HepG2 (cell line): ENCODE measurements at regions not wholly inside any gene's neighbourhood (a gene's known extent, or its start where the extent isn't known, plus 50 kb on each side); places are given as distances from the start of the nearest gene placed in this dataset.

Source experiments
- BRD4 ChIP-seq: sonication (generic); formaldehyde crosslinking; IDR thresholded peaks from 2 replicates; pipeline ENCODE4 v1.4.0; 2020; ENCODE audit warnings: missing genetic modification reagents
- NFE2 ChIP-seq: sonication (generic); formaldehyde crosslinking; IDR thresholded peaks from 2 replicates; pipeline ENCODE4 v1.4.0; 2020; ENCODE audit warnings: missing genetic modification reagents
- NFIC ChIP-seq: IDR thresholded peaks from 2 replicates; pipeline ENCODE4 v1.6.1; 2012; ENCODE audit warnings: mild to moderate bottlenecking, low read length, inconsistent platforms
- ZNF777 ChIP-seq: sonication (generic); formaldehyde crosslinking; IDR thresholded peaks from 2 replicates; pipeline ENCODE4 v1.4.0; 2020; ENCODE audit warnings: missing genetic modification reagents
- TF ChIP-seq, protein P1 (sequence below): sonication (generic); formaldehyde crosslinking; IDR thresholded peaks from 2 replicates; pipeline ENCODE4 v1.5.0; 2020; ENCODE audit warnings: mild to moderate bottlenecking, missing genetic modification reagents, borderline replicate concordance
- TF ChIP-seq, protein P2 (sequence below): IDR thresholded peaks from 2 replicates; pipeline ENCODE4 v1.6.1; 2012; ENCODE audit warnings: low read length, improper control_type of control experiment
- TF ChIP-seq, protein P3 (sequence below): sonication (generic); formaldehyde crosslinking; IDR thresholded peaks from 2 replicates; pipeline ENCODE4 v1.5.1; 2020; ENCODE audit warnings: missing genetic modification reagents, mild to moderate bottlenecking, borderline replicate concordance
- TF ChIP-seq, protein P4 (sequence below): sonication (generic); formaldehyde crosslinking; conservative IDR thresholded peaks from 2 replicates; pipeline ENCODE4 v1.4.0; 2020; ENCODE audit warnings: missing genetic modification reagents
- TF ChIP-seq, protein P5 (sequence below): sonication (generic); formaldehyde crosslinking; IDR thresholded peaks from 2 replicates; pipeline ENCODE4 v1.9.0; 2022; ENCODE audit warnings: missing genetic modification reagents, mild to moderate bottlenecking, borderline replicate concordance

DNA sequence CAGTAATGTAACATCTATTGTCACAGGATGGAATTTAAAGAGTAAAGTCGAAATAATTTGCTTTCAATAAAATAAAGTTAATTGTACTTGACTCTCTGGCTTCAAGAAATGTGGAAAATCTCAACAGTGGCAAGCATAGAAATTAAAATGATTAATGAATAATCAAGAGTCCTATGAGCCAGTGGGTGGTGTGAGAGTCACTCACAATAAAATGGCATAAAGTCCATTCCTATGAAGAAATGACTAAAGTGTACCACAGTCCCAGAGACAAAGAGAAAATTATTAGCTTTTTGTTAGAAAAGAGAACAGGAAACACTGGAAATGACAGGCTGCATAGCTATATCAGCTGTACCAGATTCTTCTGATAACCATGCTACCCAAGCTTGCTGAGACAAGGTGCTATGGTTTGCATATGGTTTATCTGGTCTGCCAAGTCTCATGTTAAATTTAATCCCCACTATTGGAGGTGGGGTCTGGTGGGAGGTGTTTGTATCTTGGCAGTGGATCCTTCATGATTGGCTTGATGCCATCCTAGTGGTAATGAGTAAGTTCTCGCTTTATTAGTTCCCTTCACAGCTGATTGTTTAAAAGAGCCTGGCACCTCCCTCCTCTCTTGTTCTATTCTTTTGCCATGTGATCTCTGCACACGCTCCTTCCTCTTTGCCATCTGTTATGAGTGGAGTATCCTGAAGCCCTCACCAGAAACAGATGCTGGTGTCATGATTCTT lies 647.7 kb upstream of the ITGA1 start (continued):
- TF ChIP-seq, protein P1, sequence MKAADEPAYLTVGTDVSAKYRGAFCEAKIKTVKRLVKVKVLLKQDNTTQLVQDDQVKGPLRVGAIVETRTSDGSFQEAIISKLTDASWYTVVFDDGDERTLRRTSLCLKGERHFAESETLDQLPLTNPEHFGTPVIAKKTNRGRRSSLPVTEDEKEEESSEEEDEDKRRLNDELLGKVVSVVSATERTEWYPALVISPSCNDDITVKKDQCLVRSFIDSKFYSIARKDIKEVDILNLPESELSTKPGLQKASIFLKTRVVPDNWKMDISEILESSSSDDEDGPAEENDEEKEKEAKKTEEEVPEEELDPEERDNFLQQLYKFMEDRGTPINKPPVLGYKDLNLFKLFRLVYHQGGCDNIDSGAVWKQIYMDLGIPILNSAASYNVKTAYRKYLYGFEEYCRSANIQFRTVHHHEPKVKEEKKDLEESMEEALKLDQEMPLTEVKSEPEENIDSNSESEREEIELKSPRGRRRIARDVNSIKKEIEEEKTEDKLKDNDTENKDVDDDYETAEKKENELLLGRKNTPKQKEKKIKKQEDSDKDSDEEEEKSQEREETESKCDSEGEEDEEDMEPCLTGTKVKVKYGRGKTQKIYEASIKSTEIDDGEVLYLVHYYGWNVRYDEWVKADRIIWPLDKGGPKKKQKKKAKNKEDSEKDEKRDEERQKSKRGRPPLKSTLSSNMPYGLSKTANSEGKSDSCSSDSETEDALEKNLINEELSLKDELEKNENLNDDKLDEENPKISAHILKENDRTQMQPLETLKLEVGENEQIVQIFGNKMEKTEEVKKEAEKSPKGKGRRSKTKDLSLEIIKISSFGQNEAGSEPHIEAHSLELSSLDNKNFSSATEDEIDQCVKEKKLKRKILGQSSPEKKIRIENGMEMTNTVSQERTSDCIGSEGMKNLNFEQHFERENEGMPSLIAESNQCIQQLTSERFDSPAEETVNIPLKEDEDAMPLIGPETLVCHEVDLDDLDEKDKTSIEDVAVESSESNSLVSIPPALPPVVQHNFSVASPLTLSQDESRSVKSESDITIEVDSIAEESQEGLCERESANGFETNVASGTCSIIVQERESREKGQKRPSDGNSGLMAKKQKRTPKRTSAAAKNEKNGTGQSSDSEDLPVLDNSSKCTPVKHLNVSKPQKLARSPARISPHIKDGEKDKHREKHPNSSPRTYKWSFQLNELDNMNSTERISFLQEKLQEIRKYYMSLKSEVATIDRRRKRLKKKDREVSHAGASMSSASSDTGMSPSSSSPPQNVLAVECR (CRISPR knock-in tag), result no peak
- TF ChIP-seq, protein P2, sequence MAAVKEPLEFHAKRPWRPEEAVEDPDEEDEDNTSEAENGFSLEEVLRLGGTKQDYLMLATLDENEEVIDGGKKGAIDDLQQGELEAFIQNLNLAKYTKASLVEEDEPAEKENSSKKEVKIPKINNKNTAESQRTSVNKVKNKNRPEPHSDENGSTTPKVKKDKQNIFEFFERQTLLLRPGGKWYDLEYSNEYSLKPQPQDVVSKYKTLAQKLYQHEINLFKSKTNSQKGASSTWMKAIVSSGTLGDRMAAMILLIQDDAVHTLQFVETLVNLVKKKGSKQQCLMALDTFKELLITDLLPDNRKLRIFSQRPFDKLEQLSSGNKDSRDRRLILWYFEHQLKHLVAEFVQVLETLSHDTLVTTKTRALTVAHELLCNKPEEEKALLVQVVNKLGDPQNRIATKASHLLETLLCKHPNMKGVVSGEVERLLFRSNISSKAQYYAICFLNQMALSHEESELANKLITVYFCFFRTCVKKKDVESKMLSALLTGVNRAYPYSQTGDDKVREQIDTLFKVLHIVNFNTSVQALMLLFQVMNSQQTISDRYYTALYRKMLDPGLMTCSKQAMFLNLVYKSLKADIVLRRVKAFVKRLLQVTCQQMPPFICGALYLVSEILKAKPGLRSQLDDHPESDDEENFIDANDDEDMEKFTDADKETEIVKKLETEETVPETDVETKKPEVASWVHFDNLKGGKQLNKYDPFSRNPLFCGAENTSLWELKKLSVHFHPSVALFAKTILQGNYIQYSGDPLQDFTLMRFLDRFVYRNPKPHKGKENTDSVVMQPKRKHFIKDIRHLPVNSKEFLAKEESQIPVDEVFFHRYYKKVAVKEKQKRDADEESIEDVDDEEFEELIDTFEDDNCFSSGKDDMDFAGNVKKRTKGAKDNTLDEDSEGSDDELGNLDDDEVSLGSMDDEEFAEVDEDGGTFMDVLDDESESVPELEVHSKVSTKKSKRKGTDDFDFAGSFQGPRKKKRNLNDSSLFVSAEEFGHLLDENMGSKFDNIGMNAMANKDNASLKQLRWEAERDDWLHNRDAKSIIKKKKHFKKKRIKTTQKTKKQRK, result no peak
- TF ChIP-seq, protein P3, sequence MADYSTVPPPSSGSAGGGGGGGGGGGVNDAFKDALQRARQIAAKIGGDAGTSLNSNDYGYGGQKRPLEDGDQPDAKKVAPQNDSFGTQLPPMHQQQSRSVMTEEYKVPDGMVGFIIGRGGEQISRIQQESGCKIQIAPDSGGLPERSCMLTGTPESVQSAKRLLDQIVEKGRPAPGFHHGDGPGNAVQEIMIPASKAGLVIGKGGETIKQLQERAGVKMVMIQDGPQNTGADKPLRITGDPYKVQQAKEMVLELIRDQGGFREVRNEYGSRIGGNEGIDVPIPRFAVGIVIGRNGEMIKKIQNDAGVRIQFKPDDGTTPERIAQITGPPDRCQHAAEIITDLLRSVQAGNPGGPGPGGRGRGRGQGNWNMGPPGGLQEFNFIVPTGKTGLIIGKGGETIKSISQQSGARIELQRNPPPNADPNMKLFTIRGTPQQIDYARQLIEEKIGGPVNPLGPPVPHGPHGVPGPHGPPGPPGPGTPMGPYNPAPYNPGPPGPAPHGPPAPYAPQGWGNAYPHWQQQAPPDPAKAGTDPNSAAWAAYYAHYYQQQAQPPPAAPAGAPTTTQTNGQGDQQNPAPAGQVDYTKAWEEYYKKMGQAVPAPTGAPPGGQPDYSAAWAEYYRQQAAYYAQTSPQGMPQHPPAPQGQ (CRISPR knock-in tag), result no peak
- TF ChIP-seq NFE2 (CRISPR knock-in tag) (no peak), NFIC (no peak), ZNF777 (no peak), BRD4 (CRISPR knock-in tag) (no peak)
- TF ChIP-seq, protein P4, sequence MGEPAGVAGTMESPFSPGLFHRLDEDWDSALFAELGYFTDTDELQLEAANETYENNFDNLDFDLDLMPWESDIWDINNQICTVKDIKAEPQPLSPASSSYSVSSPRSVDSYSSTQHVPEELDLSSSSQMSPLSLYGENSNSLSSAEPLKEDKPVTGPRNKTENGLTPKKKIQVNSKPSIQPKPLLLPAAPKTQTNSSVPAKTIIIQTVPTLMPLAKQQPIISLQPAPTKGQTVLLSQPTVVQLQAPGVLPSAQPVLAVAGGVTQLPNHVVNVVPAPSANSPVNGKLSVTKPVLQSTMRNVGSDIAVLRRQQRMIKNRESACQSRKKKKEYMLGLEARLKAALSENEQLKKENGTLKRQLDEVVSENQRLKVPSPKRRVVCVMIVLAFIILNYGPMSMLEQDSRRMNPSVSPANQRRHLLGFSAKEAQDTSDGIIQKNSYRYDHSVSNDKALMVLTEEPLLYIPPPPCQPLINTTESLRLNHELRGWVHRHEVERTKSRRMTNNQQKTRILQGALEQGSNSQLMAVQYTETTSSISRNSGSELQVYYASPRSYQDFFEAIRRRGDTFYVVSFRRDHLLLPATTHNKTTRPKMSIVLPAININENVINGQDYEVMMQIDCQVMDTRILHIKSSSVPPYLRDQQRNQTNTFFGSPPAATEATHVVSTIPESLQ, result no peak
- TF ChIP-seq, protein P5, sequence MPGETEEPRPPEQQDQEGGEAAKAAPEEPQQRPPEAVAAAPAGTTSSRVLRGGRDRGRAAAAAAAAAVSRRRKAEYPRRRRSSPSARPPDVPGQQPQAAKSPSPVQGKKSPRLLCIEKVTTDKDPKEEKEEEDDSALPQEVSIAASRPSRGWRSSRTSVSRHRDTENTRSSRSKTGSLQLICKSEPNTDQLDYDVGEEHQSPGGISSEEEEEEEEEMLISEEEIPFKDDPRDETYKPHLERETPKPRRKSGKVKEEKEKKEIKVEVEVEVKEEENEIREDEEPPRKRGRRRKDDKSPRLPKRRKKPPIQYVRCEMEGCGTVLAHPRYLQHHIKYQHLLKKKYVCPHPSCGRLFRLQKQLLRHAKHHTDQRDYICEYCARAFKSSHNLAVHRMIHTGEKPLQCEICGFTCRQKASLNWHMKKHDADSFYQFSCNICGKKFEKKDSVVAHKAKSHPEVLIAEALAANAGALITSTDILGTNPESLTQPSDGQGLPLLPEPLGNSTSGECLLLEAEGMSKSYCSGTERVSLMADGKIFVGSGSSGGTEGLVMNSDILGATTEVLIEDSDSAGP (CRISPR knock-in tag), result no peak
